NCI-H1105 (cell line): ENCODE measurements at regions not wholly inside any gene's neighbourhood (a gene's known extent, or its start where the extent isn't known, plus 50 kb on each side); places are given as distances from the start of the nearest gene placed in this dataset.

Experiments used
- DNase-seq: peaks from one replicate; lab custom pipeline; 2025; lab: John Stamatoyannopoulos, UW

- no peak for DNase-seq
Measured at GRCh38 chr6:148104131-148104530, 238.5 kb upstream of the SASH1 start.

- DNase-seq = no peak
Measured at GRCh38 chr6:148105695-148106094, 236.9 kb upstream of the SASH1 start.

- no peak for DNase-seq
Measured at GRCh38 chr6:148107911-148108310, 234.7 kb upstream of the SASH1 start.

GRCh38 chr6:148109732-148110131 lies 232.9 kb upstream of the SASH1 start:
- peak; percentile 83 for DNase-seq

GRCh38 chr6:148110925-148111324 lies 231.7 kb upstream of the SASH1 start:
- DNase-seq = no peak

GRCh38 chr6:148112851-148113319 lies 229.8 kb upstream of the SASH1 start:
- DNase-seq = no peak

- no peak for DNase-seq
Measured at GRCh38 chr6:148116001-148116400, 226.6 kb upstream of the SASH1 start.

GRCh38 chr6:148118244-148118643 lies 224.4 kb upstream of the SASH1 start:
- no peak for DNase-seq

- DNase-seq = no peak
Measured at GRCh38 chr6:148128014-148128730, 214.5 kb upstream of the SASH1 start.

- peak; percentile 42 for DNase-seq
Measured at GRCh38 chr6:148134592-148134991, 208.0 kb upstream of the SASH1 start.

GRCh38 chr6:148136586-148136985 lies 206.1 kb upstream of the SASH1 start:
- no peak for DNase-seq

GRCh38 chr6:148137652-148138051 lies 205.0 kb upstream of the SASH1 start:
- no peak for DNase-seq

- no peak for DNase-seq
Measured at GRCh38 chr6:148138573-148138972, 204.1 kb upstream of the SASH1 start.

GRCh38 chr6:148140772-148141557 lies 201.7 kb upstream of the SASH1 start:
- no peak for DNase-seq

GRCh38 chr6:148142821-148143220 lies 199.8 kb upstream of the SASH1 start:
- DNase-seq = no peak

GRCh38 chr6:148143771-148144170 lies 198.9 kb upstream of the SASH1 start:
- no peak for DNase-seq

GRCh38 chr6:148144917-148145521 lies 197.6 kb upstream of the SASH1 start:
- DNase-seq = peak; percentile 56

GRCh38 chr6:148146717-148147462 lies 195.7 kb upstream of the SASH1 start:
- DNase-seq = no peak

- no peak for DNase-seq
Measured at GRCh38 chr6:148147463-148147830, 195.2 kb upstream of the SASH1 start.

GRCh38 chr6:148151896-148152643 lies 190.6 kb upstream of the SASH1 start:
- DNase-seq = no peak

GRCh38 chr6:148154668-148155067 lies 188.0 kb upstream of the SASH1 start:
- no peak for DNase-seq

- DNase-seq = no peak
Measured at GRCh38 chr6:148155293-148155692, 187.3 kb upstream of the SASH1 start.
